ENCODE measurements at regions not wholly inside any gene's neighbourhood (a gene's known extent, or its start where the extent isn't known, plus 50 kb on each side); places are given as distances from the start of the nearest gene placed in this dataset.
A peak's percentile ranks its signal among the peaks of the same experiment; 100 is the strongest.

- intact Hi-C loops (cut with DNase I) = no loop called here
- DNase-seq (no peak), ATAC-seq (no peak)
- H3K27ac ChIP-seq = no peak overlapping the region
- H3K27me3 ChIP-seq (ENCODE audit: insufficient read depth in 3 of 3, low read length in 2 of 3) = peaks cover 0 to 2% (median 0%) of the 10 kb centered on the region in 3 donors
- TF ChIP-seq CTCF (IDR thresholded peaks at IDR 0.05) = no peak
- 10 to 36% (median 23%) methylated on average over 2 of the region's 2 CpGs for WGBS, 3 donors
- H3K9me3 ChIP-seq = no peaks in the 10 kb centered on the region
- H3K4me1 ChIP-seq = no peaks in the 10 kb centered on the region
- H3K36me3 ChIP-seq (ENCODE audit: insufficient read depth in 1 of 2, low read depth in 1 of 2) = no peaks in the 10 kb centered on the region
- no peak overlapping the region for H3K4me3 ChIP-seq
Observed at GRCh38 chr14:48672506-48672905, 913.7 kb downstream of the RPS29 start.

- no peak overlapping the region for H3K4me3 ChIP-seq
- 69 to 82% (median 82%) methylated on average over 4 of the region's 4 CpGs for WGBS, 3 donors
- H3K36me3 ChIP-seq (ENCODE audit: insufficient read depth in 1 of 2, low read depth in 1 of 2) = no peaks in the 10 kb centered on the region
- intact Hi-C loops (cut with DNase I) = no loop called here
- DNase-seq = peak in 1 of 2 donors; percentile 22
- no peak for TF ChIP-seq CTCF (IDR thresholded peaks at IDR 0.05)
- peaks cover 0 to 2% (median 0%) of the 10 kb centered on the region in 3 donors for H3K27me3 ChIP-seq (ENCODE audit: insufficient read depth in 3 of 3, low read length in 2 of 3)
- H3K9me3 ChIP-seq = no peaks in the 10 kb centered on the region
- ATAC-seq = no peak
- no peak overlapping the region for H3K27ac ChIP-seq
- H3K4me1 ChIP-seq = no peaks in the 10 kb centered on the region
Observed at GRCh38 chr14:48670939-48671338, 915.2 kb downstream of the RPS29 start.

GRCh38 chr14:48665077-48665784, 920.9 kb downstream of the RPS29 start:
- Histone ChIP-seq H3K36me3 (ENCODE audit: insufficient read depth in 1 of 2, low read depth in 1 of 2) (no peaks in the 10 kb centered on the region), H3K4me1 (no peaks in the 10 kb centered on the region), H3K27ac (no peak overlapping the region), H3K9me3 (peaks cover 4% of the 10 kb centered on the region), H3K4me3 (no peak overlapping the region), H3K27me3 (ENCODE audit: insufficient read depth in 3 of 3, low read length in 2 of 3) (peaks cover 0 to 2% (median 0%) of the 10 kb centered on the region in 3 donors)
- intact Hi-C loops (cut with DNase I) = no loop called here
- DNase-seq (no peak), ATAC-seq (no peak)
- no peak for TF ChIP-seq CTCF (IDR thresholded peaks at IDR 0.05)
- WGBS, 3 donors = 71 to 78% (median 77%) methylated on average over 3 of the region's 3 CpGs

- no peak for ATAC-seq
Observed at GRCh38 chr14:48643241-48643640, 942.9 kb downstream of the RPS29 start.

More at GRCh38 chr14:48643241-48643640, 942.9 kb downstream of the RPS29 start:
- intact Hi-C loops (cut with DNase I) = no loop called here
- 88 to 94% (median 93%) methylated on average over 1 of the region's 1 CpG for WGBS, 3 donors
- no peaks in the 10 kb centered on the region for H3K36me3 ChIP-seq (ENCODE audit: insufficient read depth in 1 of 2, low read depth in 1 of 2)
- no peak overlapping the region for H3K27ac ChIP-seq
- no peaks in the 10 kb centered on the region for H3K4me1 ChIP-seq
- H3K4me3 ChIP-seq = no peak overlapping the region
- TF ChIP-seq CTCF (IDR thresholded peaks at IDR 0.05) = no peak
- no peaks in the 10 kb centered on the region for H3K27me3 ChIP-seq (ENCODE audit: insufficient read depth in 3 of 3, low read length in 2 of 3)
- DNase-seq = no peak
- H3K9me3 ChIP-seq = peaks cover 7% of the 10 kb centered on the region

Data from psoas muscle (tissue), 7 donors.